HG02610 (cell line): ENCODE measurements at regions not wholly inside any gene's neighbourhood (a gene's known extent, or its start where the extent isn't known, plus 50 kb on each side); places are given as distances from the start of the nearest gene placed in this dataset.

Experiments
- ATAC-seq: cut with Tn5 transposase; IDR thresholded peaks from one replicate; pipeline ENCODE4 v1.9.1; 2021; ENCODE audit warnings: mild to moderate bottlenecking, moderate library complexity; ENCODE audit not compliant: unreplicated experiment

DNA sequence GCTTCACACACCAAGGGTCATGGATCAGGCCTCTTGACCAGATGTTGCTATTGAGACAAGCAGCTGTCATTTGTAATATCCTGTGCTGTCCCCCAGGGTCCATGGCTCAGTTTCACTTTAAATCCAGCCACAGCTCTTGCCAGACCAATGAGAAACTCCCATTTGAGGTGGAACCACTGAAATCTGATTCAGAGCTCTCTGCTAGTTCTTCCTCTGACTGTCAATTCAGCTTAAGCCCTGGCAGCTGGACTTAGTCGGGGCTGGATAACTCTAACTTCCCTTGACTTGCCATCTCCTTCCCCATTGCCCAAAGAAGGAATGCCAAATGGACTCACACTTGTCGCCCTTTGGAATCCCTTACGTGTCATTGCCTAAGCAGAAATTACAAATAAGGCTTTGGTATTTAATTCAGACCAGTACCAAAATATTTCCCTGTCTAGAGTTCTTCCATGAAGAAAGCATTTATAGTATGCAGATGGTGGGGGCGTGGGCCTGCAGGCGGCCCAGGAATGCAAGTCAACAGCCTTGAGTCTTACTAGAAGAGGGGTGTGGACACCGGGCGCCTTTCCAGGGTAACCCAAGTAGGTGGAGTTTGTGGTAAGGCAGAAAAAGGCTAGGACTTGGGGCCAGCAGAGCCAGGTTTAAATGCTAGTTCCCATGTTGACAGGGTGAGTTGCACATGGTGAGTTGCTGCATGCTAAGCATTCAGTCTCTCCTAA lies 96.9 kb upstream of the TMPO start:
- peak; percentile 82 for ATAC-seq

- ATAC-seq: no peak
These were observed 96.2 kb upstream of the TMPO start for GRCh38 chr12:98419081-98419794.

- no peak for ATAC-seq
These were observed 95.5 kb upstream of the TMPO start for GRCh38 chr12:98419795-98420404.

- ATAC-seq: no peak
These were observed 94.9 kb upstream of the TMPO start for GRCh38 chr12:98420461-98420860.

DNA sequence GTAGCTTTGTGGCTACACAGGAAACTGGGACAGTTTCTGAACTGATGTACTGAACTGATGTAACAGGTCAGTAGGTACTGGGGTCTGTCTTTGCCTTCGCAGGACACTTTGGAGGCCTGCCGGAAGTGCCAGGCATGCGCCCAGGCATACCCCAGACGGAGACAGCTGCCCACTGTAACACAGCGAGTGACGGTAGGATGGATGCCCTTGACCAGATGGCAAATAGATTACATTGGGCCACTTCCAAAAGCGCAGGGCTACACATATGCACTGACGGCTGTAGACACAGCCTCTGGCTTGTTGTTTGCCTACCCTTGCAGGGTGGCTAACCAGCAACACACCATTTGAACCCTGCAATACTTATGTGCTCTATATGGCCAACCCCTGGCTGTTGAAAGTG lies 94.1 kb upstream of the TMPO start:
- ATAC-seq: no peak

GRCh38 chr12:98422359-98422758 lies 93.0 kb upstream of the TMPO start:
- ATAC-seq: no peak

DNA sequence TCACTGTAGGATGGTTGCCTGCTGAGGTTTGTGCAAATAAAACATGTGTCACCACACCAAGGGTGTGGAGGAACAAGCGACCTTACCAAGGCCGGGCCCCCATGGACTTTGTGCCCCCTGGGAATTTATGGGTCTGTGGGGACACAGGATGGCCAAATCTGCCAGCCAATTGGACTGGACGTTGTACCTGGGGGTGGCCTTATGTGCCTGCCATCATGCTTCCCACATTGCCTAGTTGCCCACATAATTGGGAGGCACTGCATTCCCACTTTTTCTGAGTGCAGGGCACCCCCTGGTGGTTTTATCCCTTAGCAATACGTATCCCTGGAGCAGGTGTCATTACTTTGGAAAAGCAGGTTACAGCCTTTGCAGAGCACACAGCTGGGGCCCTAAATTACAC lies 92.6 kb upstream of the TMPO start:
- no peak for ATAC-seq

GRCh38 chr12:98423963-98424362 lies 91.4 kb upstream of the TMPO start:
- ATAC-seq: no peak

DNA sequence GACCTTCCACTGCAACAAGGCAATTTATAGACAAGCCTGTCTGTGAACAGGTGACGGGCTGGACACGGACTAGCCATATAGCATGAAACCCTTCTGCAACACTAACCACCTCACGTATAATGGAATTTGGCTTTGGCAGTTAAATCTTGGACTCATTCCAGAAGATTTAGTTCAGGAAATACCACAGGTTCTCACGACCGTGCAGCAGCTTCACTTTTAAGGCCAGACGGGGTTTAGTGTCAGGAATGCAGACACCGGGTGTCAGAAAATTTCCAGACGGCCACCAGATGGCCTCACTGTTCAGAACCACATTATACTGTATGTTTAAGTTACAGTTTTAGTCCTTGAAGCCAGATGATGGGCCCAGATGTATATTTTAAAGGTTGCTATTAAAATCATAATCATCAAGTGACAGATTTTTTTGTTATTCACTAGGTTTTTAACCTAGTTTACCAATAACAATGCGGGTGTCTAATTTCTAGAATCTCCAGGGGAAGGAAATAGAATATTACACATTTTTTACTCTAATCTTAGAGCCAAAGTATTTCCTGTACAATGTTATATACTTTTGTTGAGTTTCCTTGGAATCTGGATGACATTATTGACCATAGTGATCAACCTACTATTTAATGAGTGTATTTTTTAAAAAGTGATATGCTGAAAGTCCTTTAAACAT lies 90.5 kb upstream of the TMPO start:
- ATAC-seq: peak; percentile 77

GRCh38 chr12:98425859-98426258 lies 89.5 kb upstream of the TMPO start:
- no peak for ATAC-seq

GRCh38 chr12:98431089-98431488 lies 84.3 kb upstream of the TMPO start:
- no peak for ATAC-seq

GRCh38 chr12:98437166-98437565 lies 78.2 kb upstream of the TMPO start:
- no peak for ATAC-seq

DNA sequence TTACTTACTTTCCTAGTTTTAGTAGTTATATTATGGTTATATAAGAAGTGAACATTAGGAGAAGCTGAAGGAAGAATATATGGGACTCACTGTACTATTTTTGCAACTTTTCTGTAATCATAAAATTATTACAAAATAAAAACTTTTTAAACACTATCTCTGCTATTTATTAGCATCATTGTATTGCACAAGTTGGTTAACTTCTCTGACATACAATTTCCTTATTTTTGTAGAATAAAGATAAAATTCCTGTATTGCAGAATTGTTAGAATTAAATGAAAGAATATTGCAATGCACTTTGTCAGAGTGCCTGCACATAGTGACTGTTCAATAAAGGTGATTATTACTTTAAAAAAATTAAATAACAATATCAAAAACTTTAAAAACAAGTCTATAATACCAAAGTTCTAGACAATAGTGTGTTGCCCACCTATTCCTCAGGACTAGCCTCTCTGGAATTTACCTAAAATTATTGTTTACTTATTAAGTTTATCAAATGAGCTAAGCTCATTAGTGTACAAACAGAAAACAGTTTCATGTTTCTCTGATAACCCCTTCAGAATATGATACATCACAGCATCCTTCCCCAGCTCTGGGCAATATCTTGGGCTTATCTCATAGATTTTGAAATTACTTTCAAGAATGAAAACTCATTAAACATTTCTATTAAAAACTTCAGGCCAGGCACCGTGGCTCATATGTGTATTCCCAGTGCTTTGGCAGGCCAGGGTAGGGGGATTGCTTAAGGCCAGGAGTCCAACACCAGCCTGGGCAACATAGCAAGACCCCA lies 77.4 kb upstream of the TMPO start:
- ATAC-seq: no peak

- ATAC-seq: no peak
These were observed 76.6 kb upstream of the TMPO start for GRCh38 chr12:98438656-98439230.

GRCh38 chr12:98439471-98439951 lies 75.9 kb upstream of the TMPO start:
- no peak for ATAC-seq

- ATAC-seq: no peak
These were observed 75.3 kb upstream of the TMPO start for GRCh38 chr12:98439981-98440581.

GRCh38 chr12:98446060-98446459 lies 69.3 kb upstream of the TMPO start:
- ATAC-seq: no peak

DNA sequence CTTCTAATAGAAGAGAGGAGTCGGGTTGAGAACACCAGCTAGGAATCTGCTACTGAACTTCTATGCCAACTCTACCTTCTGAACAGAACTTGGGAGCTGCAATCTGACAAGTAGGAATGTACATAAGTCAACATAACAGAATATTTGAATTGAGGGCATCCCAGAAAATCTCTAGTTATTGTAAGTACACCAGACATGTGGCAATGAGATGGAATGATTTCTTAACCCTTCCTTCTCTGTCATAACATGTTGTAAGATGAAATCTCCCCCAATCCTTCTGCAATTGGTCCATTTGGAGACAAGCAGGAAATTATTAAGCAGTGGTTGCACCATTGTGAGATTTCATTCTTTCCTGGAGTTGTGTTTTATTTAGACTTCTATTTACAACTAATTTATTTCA lies 68.7 kb upstream of the TMPO start:
- no peak for ATAC-seq

DNA sequence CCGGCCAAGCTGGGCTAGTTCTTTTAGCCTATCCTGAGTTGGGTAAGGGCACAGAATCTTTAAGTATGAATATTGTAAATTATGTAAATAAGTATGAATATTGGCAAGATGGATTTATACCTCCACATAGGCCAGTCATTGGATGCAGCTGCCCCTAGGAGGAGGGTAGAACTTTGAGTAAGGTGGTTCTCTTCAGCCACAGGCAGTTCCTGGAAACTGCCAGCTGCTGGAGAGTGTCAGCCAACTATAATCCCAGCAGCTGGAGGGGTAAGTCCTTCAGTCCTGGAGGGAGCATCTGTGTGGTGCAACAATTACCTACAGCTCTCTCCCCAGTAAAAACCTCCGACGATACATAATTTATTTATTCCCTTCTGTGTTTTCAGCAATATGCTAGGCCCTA lies 65.8 kb upstream of the TMPO start:
- no peak for ATAC-seq

- no peak for ATAC-seq
These were observed 62.3 kb upstream of the TMPO start for GRCh38 chr12:98453070-98453469.
